ENCODE measurements at regions not wholly inside any gene's neighbourhood (a gene's known extent, or its start where the extent isn't known, plus 50 kb on each side); places are given as distances from the start of the nearest gene placed in this dataset.

DNA sequence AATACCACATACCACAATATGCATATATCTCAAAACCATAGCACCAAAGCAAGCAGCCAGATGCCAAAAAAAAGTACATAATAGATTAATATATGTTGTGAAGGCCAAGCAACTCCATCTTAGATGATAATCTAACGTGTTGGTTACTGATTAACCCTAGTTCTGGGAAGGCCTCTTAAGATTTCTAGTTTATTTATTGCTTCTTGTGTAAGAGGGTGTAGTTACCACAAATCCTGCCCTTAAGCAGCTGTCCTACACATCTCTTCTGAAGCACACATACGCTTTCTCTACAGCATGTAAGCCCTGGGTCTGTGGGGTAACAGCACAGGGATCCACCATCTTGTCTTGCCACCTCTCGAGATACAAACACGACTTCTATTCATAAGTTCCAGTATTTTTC, 236.8 kb upstream of the AVPR1A start:
- TF ChIP-seq, protein P1, sequence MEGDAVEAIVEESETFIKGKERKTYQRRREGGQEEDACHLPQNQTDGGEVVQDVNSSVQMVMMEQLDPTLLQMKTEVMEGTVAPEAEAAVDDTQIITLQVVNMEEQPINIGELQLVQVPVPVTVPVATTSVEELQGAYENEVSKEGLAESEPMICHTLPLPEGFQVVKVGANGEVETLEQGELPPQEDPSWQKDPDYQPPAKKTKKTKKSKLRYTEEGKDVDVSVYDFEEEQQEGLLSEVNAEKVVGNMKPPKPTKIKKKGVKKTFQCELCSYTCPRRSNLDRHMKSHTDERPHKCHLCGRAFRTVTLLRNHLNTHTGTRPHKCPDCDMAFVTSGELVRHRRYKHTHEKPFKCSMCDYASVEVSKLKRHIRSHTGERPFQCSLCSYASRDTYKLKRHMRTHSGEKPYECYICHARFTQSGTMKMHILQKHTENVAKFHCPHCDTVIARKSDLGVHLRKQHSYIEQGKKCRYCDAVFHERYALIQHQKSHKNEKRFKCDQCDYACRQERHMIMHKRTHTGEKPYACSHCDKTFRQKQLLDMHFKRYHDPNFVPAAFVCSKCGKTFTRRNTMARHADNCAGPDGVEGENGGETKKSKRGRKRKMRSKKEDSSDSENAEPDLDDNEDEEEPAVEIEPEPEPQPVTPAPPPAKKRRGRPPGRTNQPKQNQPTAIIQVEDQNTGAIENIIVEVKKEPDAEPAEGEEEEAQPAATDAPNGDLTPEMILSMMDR (IDR thresholded peaks at IDR 0.05), result no peak
- TF ChIP-seq POLR2A (IDR thresholded peaks at IDR 0.05) (no peak), EP300 (IDR thresholded peaks at IDR 0.05) (no peak)
